Adrenal gland (tissue), 5 donors: ENCODE measurements at regions not wholly inside any gene's neighbourhood (a gene's known extent, or its start where the extent isn't known, plus 50 kb on each side); places are given as distances from the start of the nearest gene placed in this dataset.

ENCODE experiments used
- CTCF ChIP-seq, 6 experiments: fragments of 450-650 bp in 4 of 6; fragments of 200-600 bp in 2 of 6; sonication (generic) in 1 of 6; IDR thresholded peaks; 1 replicate in 5 of 6; 2 replicates in 1 of 6; pipeline versions ENCODE4 v1.5.1 to v1.8.0; 2016 to 2021; ENCODE audit warnings: antibody characterized with exemption in 6 of 6, mild to moderate bottlenecking in 2 of 6, moderate library complexity in 1 of 6
- POLR2A ChIP-seq, 2 donors: fragments of 450-650 bp; IDR thresholded peaks; one replicate each; pipeline ENCODE4 v1.6.1; 2017; ENCODE audit warnings: antibody characterized with exemption in 2 of 2, mild to moderate bottlenecking in 2 of 2, moderate library complexity in 1 of 2
- donor health status: DM: no; HTN: no; CAD: no.

- TF ChIP-seq POLR2A (IDR thresholded peaks at IDR 0.05) (no peak), CTCF (IDR thresholded peaks at IDR 0.05) (no peak)
These were observed 214.6 kb upstream of the PRDM1 start for GRCh38 chr6:105871542-105871941.
